DND-41 (cell line): ENCODE measurements at regions not wholly inside any gene's neighbourhood (a gene's known extent, or its start where the extent isn't known, plus 50 kb on each side); places are given as distances from the start of the nearest gene placed in this dataset.

Experiments used
- CTCF ChIP-seq: IDR thresholded peaks from 2 replicates; pipeline ENCODE4 v1.5.1; 2012; ENCODE audit warnings: borderline replicate concordance, low read length, moderate library complexity, mild to moderate bottlenecking; ENCODE audit not compliant: poor library complexity, severe bottlenecking; ENCODE audit errors: extremely low read depth
- EZH2 ChIP-seq: IDR thresholded peaks from 3 replicates; pipeline ENCODE4 v1.6.1; 2012; ENCODE audit warnings: borderline replicate concordance, low read depth, mild to moderate bottlenecking, moderate library complexity, low read length, inconsistent platforms; ENCODE audit not compliant: severe bottlenecking

DNA sequence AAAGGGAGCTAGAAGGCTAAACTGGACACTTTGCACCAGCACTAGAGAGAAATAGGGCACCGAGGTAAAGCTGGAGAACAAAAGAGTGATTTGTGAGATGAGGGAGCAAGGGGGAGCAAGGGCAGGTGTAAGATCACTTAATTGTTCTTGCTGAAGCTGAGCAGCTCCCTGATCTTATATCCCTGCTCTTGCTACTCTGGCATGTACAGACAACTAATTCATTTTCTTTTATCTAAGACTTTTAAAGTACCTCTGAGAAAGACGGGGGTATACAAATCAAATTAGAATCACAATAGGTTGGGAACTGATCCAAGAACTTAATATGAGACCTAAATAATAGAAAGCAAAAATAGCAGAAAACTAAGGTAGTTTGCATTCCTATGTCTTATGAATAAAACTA is 381.7 kb upstream of the POU3F2 start:
- TF ChIP-seq CTCF: no peak
- TF ChIP-seq EZH2: no peak
